T-helper 1 cell treated with Interleukin-12 subunit alpha and Interleukin-12 subunit beta and Interleukin-4 antibody, amounts not matched to agents 30 μg/mL and 1 μg/mL, for 36 hours (primary cell): ENCODE measurements at regions not wholly inside any gene's neighbourhood (a gene's known extent, or its start where the extent isn't known, plus 50 kb on each side); places are given as distances from the start of the nearest gene placed in this dataset.
"Not testable (repeated sequence)": the region's sequence is repeated elsewhere in the genome, so short reads cannot be mapped to it uniquely, and the experiment has no call there.

Source experiments
- H3K27ac Mint-ChIP-seq: one replicate; pipeline ENCODE4 v1.8.0; 2021; ENCODE audit warnings: mild to moderate bottlenecking, mixed read lengths
- H3K27me3 Mint-ChIP-seq: one replicate; pipeline ENCODE4 v1.8.0; 2021; ENCODE audit warnings: low read depth, mixed read lengths
- H3K36me3 Mint-ChIP-seq: one replicate; pipeline ENCODE4 v1.8.0; 2021; ENCODE audit warnings: low read depth, mixed read lengths
- H3K4me1 Mint-ChIP-seq: one replicate; pipeline ENCODE4 v1.8.0; 2021; ENCODE audit warnings: low read depth, mixed read lengths
- H3K4me3 Mint-ChIP-seq: one replicate; pipeline ENCODE4 v1.8.0; 2021; ENCODE audit warnings: mild to moderate bottlenecking, moderate library complexity, mixed read lengths
- H3K9me3 Mint-ChIP-seq: one replicate; pipeline ENCODE4 v1.8.0; 2021; ENCODE audit warnings: mixed read lengths

GRCh38 chr18:53859764-53860163 lies 364.7 kb downstream of the MBD2 start:
- Mint-ChIP-seq H3K27me3 (no peaks in the 10 kb centered on the region), H3K4me1 (no peaks in the 10 kb centered on the region), H3K27ac (no peak overlapping the region), H3K4me3 (no peak overlapping the region), H3K9me3 (no peaks in the 10 kb centered on the region), H3K36me3 (no peaks in the 10 kb centered on the region)

GRCh38 chr18:53850902-53851301 lies 373.6 kb downstream of the MBD2 start:
- Mint-ChIP-seq H3K36me3 (no peaks in the 10 kb centered on the region), H3K9me3 (no peaks in the 10 kb centered on the region), H3K4me1 (no peaks in the 10 kb centered on the region), H3K27me3 (no peaks in the 10 kb centered on the region), H3K4me3 (no peak overlapping the region), H3K27ac (no peak overlapping the region)

- H3K27ac Mint-ChIP-seq: no peak overlapping the region
- peaks cover 3% of the 10 kb centered on the region for H3K9me3 Mint-ChIP-seq
- no peak overlapping the region for H3K4me3 Mint-ChIP-seq
- H3K27me3 Mint-ChIP-seq: no peaks in the 10 kb centered on the region
- no peaks in the 10 kb centered on the region for H3K4me1 Mint-ChIP-seq
- H3K36me3 Mint-ChIP-seq: no peaks in the 10 kb centered on the region
Measured at GRCh38 chr18:53843763-53844162, 380.7 kb downstream of the MBD2 start.

- Mint-ChIP-seq H3K27me3 (no peaks in the 10 kb centered on the region), H3K4me3 (no peak overlapping the region), H3K27ac (no peak overlapping the region), H3K36me3 (no peaks in the 10 kb centered on the region), H3K4me1 (no peaks in the 10 kb centered on the region), H3K9me3 (peaks cover 3% of the 10 kb centered on the region)
Measured at GRCh38 chr18:53843113-53843760, 381.2 kb downstream of the MBD2 start.

GRCh38 chr18:53838746-53839145 lies 385.7 kb downstream of the MBD2 start:
- Mint-ChIP-seq H3K9me3 (peaks cover 19% of the 10 kb centered on the region), H3K4me3 (no peak overlapping the region), H3K27ac (no peak overlapping the region), H3K27me3 (no peaks in the 10 kb centered on the region), H3K4me1 (no peaks in the 10 kb centered on the region), H3K36me3 (no peaks in the 10 kb centered on the region)

GRCh38 chr18:53821141-53821540 lies 403.3 kb downstream of the MBD2 start:
- H3K27ac Mint-ChIP-seq: not testable (repeated sequence)
- H3K9me3 Mint-ChIP-seq: peaks cover 20% of the 10 kb centered on the region

DNA sequence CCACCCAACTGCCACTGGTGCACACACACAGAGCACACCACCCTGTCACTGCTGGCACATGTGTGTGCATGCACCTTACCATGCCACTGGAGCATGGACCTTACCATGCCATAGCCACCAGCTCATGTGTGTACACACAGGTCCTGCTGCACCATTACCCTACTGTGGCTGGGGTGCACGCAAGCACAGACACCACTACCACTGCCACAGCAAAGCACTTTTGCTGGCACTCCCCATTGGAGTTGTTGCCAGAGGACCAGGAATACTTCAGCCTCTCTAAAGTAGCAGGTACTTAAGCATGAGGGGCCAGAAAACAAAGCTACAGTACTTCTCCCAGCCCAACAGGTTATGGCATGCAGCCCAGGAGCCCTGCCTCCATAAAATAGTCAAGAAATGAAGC lies 404.8 kb downstream of the MBD2 start:
- H3K9me3 Mint-ChIP-seq: peaks cover 9% of the 10 kb centered on the region

More at GRCh38 chr18:53821141-53821540, 403.3 kb downstream of the MBD2 start:
- not testable (repeated sequence) for H3K4me1 Mint-ChIP-seq, H3K27me3 Mint-ChIP-seq, H3K36me3 Mint-ChIP-seq, H3K4me3 Mint-ChIP-seq

DNA sequence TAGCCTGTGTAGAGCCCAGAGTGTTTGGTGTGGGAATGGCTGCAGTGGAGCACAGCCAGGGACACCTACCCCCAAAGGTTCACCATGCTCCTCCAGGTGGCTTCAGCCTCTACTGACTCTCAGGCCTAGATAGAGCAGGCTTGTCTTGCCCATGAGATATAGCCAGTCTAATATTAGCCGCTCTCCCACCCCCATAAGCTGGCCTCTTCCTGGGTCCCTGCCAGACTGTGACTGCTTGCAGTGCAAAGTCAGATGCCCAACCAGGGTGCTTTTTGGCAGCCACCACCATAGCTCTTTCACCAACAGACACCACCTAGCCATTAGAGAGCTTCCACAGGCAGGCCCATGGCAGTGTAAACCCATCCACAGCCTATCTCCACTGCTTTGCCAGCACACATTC lies 405.3 kb downstream of the MBD2 start:
- Mint-ChIP-seq H3K27me3 (no peaks in the 10 kb centered on the region), H3K27ac (no peak overlapping the region), H3K4me1 (no peaks in the 10 kb centered on the region), H3K36me3 (no peaks in the 10 kb centered on the region), H3K4me3 (no peak overlapping the region), H3K9me3 (peaks cover 9% of the 10 kb centered on the region)

More for the DNA sequence above, 404.8 kb downstream of the MBD2 start:
- H3K27me3 Mint-ChIP-seq: no peaks in the 10 kb centered on the region
- H3K36me3 Mint-ChIP-seq: no peaks in the 10 kb centered on the region
- no peak overlapping the region for H3K4me3 Mint-ChIP-seq
- no peaks in the 10 kb centered on the region for H3K4me1 Mint-ChIP-seq
- H3K27ac Mint-ChIP-seq: no peak overlapping the region

GRCh38 chr18:53817976-53818950 lies 406.2 kb downstream of the MBD2 start:
- Mint-ChIP-seq H3K4me3 (no peak overlapping the region), H3K27me3 (no peaks in the 10 kb centered on the region), H3K36me3 (no peaks in the 10 kb centered on the region), H3K9me3 (peaks cover 9% of the 10 kb centered on the region), H3K4me1 (no peaks in the 10 kb centered on the region), H3K27ac (no peak overlapping the region)

DNA sequence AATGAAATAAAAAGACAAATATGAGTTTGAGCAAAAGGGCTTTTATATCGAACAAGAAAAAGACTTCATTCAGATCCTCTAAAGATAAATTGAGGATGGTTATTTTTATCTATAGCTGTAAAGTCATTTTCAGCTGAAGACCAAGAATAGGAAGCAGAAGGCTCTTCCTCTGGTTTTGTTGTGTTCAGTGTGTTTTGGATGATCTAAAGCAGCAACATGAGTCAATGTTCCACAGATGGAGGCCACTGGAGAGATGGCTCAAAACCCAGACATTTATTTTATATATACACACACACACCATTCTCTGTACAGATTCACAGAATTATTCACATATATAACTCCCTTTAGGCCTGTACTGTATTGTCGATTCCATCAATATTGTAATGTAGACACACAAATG lies 424.3 kb downstream of the MBD2 start:
- Mint-ChIP-seq H3K27me3 (no peaks in the 10 kb centered on the region), H3K4me3 (no peak overlapping the region), H3K9me3 (no peaks in the 10 kb centered on the region), H3K27ac (no peak overlapping the region), H3K36me3 (no peaks in the 10 kb centered on the region), H3K4me1 (no peaks in the 10 kb centered on the region)

GRCh38 chr18:53799134-53799533 lies 425.3 kb downstream of the MBD2 start:
- no peaks in the 10 kb centered on the region for H3K27me3 Mint-ChIP-seq
- H3K9me3 Mint-ChIP-seq: no peaks in the 10 kb centered on the region
- H3K27ac Mint-ChIP-seq: no peak overlapping the region

GRCh38 chr18:53798516-53798915 lies 426.0 kb downstream of the MBD2 start:
- no peaks in the 10 kb centered on the region for H3K4me1 Mint-ChIP-seq
- H3K36me3 Mint-ChIP-seq: no peaks in the 10 kb centered on the region
- H3K27me3 Mint-ChIP-seq: no peaks in the 10 kb centered on the region
- no peak overlapping the region for H3K27ac Mint-ChIP-seq
- no peak overlapping the region for H3K4me3 Mint-ChIP-seq
- H3K9me3 Mint-ChIP-seq: no peaks in the 10 kb centered on the region

More at GRCh38 chr18:53799134-53799533, 425.3 kb downstream of the MBD2 start:
- Mint-ChIP-seq H3K36me3 (no peaks in the 10 kb centered on the region), H3K4me3 (no peak overlapping the region), H3K4me1 (no peaks in the 10 kb centered on the region)

GRCh38 chr18:53797998-53798495 lies 426.4 kb downstream of the MBD2 start:
- Mint-ChIP-seq H3K9me3 (no peaks in the 10 kb centered on the region), H3K4me3 (no peak overlapping the region), H3K27me3 (no peaks in the 10 kb centered on the region), H3K27ac (no peak overlapping the region), H3K36me3 (no peaks in the 10 kb centered on the region), H3K4me1 (no peaks in the 10 kb centered on the region)

- Mint-ChIP-seq H3K27ac (no peak overlapping the region), H3K4me3 (no peak overlapping the region), H3K9me3 (no peaks in the 10 kb centered on the region), H3K36me3 (no peaks in the 10 kb centered on the region), H3K27me3 (no peaks in the 10 kb centered on the region), H3K4me1 (no peaks in the 10 kb centered on the region)
Measured at GRCh38 chr18:53796040-53796729, 428.3 kb downstream of the MBD2 start.
